ENCODE measurements at regions not wholly inside any gene's neighbourhood (a gene's known extent, or its start where the extent isn't known, plus 50 kb on each side); places are given as distances from the start of the nearest gene placed in this dataset.

GRCh38 chrX:2592279-2592678 is 91.5 kb upstream of the DHRSX start:
- TF ChIP-seq, protein P1, sequence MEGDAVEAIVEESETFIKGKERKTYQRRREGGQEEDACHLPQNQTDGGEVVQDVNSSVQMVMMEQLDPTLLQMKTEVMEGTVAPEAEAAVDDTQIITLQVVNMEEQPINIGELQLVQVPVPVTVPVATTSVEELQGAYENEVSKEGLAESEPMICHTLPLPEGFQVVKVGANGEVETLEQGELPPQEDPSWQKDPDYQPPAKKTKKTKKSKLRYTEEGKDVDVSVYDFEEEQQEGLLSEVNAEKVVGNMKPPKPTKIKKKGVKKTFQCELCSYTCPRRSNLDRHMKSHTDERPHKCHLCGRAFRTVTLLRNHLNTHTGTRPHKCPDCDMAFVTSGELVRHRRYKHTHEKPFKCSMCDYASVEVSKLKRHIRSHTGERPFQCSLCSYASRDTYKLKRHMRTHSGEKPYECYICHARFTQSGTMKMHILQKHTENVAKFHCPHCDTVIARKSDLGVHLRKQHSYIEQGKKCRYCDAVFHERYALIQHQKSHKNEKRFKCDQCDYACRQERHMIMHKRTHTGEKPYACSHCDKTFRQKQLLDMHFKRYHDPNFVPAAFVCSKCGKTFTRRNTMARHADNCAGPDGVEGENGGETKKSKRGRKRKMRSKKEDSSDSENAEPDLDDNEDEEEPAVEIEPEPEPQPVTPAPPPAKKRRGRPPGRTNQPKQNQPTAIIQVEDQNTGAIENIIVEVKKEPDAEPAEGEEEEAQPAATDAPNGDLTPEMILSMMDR (IDR thresholded peaks at IDR 0.05; ENCODE audit: poor library complexity, severe bottlenecking): no peak
- no peak for TF ChIP-seq EP300 (conservative IDR thresholded peaks at IDR 0.05; ENCODE audit: poor library complexity, severe bottlenecking)
